GM18517 (cell line): ENCODE measurements at regions not wholly inside any gene's neighbourhood (a gene's known extent, or its start where the extent isn't known, plus 50 kb on each side); places are given as distances from the start of the nearest gene placed in this dataset.
"Not testable (repeated sequence)": the region's sequence is repeated elsewhere in the genome, so short reads cannot be mapped to it uniquely, and the experiment has no call there.

Source experiments
- ATAC-seq: cut with Tn5 transposase; IDR thresholded peaks from one replicate; pipeline ENCODE4 v1.9.1; 2021; ENCODE audit warnings: mild to moderate bottlenecking, moderate library complexity; ENCODE audit not compliant: unreplicated experiment

- ATAC-seq: no peak
Measured at GRCh38 chr20:48011025-48011424, 225.7 kb upstream of the SULF2 start.

GRCh38 chr20:48010623-48011022 lies 225.3 kb upstream of the SULF2 start:
- no peak for ATAC-seq

- ATAC-seq: no peak
Measured at GRCh38 chr20:48008850-48009515, 223.7 kb upstream of the SULF2 start.

GRCh38 chr20:48007351-48007750 lies 222.1 kb upstream of the SULF2 start:
- no peak for ATAC-seq

GRCh38 chr20:48006036-48006833 lies 221.0 kb upstream of the SULF2 start:
- no peak for ATAC-seq

- no peak for ATAC-seq
Measured at GRCh38 chr20:48003021-48003420, 217.7 kb upstream of the SULF2 start.

GRCh38 chr20:48002517-48002970 lies 217.3 kb upstream of the SULF2 start:
- ATAC-seq: peak; percentile 59

GRCh38 chr20:47999166-47999565 lies 213.9 kb upstream of the SULF2 start:
- ATAC-seq: no peak

GRCh38 chr20:47998736-47999135 lies 213.5 kb upstream of the SULF2 start:
- ATAC-seq: no peak

GRCh38 chr20:47995661-47996060 lies 210.4 kb upstream of the SULF2 start:
- ATAC-seq: no peak

GRCh38 chr20:47993817-47994216 lies 208.5 kb upstream of the SULF2 start:
- ATAC-seq: no peak

- no peak for ATAC-seq
Measured at GRCh38 chr20:47993035-47993755, 207.9 kb upstream of the SULF2 start.

GRCh38 chr20:47991875-47992488 lies 206.7 kb upstream of the SULF2 start:
- no peak for ATAC-seq

- no peak for ATAC-seq
Measured at GRCh38 chr20:47990507-47991150, 205.3 kb upstream of the SULF2 start.

- ATAC-seq: no peak
Measured at GRCh38 chr20:47989957-47990356, 204.7 kb upstream of the SULF2 start.

- no peak for ATAC-seq
Measured at GRCh38 chr20:47988676-47989075, 203.4 kb upstream of the SULF2 start.

GRCh38 chr20:47985092-47985850 lies 200.0 kb upstream of the SULF2 start:
- ATAC-seq: no peak

GRCh38 chr20:47984437-47984836 lies 199.2 kb upstream of the SULF2 start:
- no peak for ATAC-seq

- ATAC-seq: not testable (repeated sequence)
Measured at GRCh38 chr20:47983642-47984041, 198.4 kb upstream of the SULF2 start.
